MM.1S (cell line): ENCODE measurements at regions not wholly inside any gene's neighbourhood (a gene's known extent, or its start where the extent isn't known, plus 50 kb on each side); places are given as distances from the start of the nearest gene placed in this dataset.

Source experiments
- EZH2 ChIP-seq: fragments of 300-600 bp; sonication (generic); optimal IDR thresholded peaks from 2 replicates; pipeline ENCODE3; 2017; ENCODE audit warnings: low read depth, mild to moderate bottlenecking, antibody characterized with exemption, low read length, mixed read lengths
- EZH2phosphoT487 ChIP-seq: fragments of 300-600 bp; sonication (generic); IDR thresholded peaks from 2 replicates; pipeline ENCODE4 v1.6.1; 2018; ENCODE audit warnings: antibody characterized with exemption, low read length
- TF ChIP-seq, protein P1 (sequence below): fragments of 300-600 bp; sonication (generic); IDR thresholded peaks from 2 replicates; pipeline ENCODE4 v1.5.1; 2016; ENCODE audit warnings: antibody characterized with exemption, low read length, mixed read lengths

DNA sequence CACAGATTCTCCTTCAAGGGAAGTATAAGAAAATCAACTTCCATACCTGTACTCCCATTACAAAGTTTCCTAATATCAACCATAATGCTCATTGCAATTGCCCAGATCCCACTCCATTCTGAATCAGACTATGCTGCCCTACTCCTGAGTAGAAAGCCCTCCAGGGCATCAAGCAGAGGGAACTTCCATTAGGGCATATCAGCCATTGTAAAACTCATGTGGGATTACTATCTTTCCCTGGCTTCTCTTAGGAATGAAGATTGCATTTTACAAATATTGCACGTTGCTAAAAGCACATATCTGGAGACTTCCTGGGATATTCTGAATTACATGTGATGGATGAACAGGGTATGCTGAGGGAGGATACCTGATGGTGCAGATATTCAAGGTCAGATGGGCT lies 263.2 kb downstream of the FOXA2 start:
- TF ChIP-seq, protein P1, sequence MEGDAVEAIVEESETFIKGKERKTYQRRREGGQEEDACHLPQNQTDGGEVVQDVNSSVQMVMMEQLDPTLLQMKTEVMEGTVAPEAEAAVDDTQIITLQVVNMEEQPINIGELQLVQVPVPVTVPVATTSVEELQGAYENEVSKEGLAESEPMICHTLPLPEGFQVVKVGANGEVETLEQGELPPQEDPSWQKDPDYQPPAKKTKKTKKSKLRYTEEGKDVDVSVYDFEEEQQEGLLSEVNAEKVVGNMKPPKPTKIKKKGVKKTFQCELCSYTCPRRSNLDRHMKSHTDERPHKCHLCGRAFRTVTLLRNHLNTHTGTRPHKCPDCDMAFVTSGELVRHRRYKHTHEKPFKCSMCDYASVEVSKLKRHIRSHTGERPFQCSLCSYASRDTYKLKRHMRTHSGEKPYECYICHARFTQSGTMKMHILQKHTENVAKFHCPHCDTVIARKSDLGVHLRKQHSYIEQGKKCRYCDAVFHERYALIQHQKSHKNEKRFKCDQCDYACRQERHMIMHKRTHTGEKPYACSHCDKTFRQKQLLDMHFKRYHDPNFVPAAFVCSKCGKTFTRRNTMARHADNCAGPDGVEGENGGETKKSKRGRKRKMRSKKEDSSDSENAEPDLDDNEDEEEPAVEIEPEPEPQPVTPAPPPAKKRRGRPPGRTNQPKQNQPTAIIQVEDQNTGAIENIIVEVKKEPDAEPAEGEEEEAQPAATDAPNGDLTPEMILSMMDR = no peak
- no peak for TF ChIP-seq EZH2phosphoT487
- no peak for TF ChIP-seq EZH2
